H9 (cell line): ENCODE measurements at regions not wholly inside any gene's neighbourhood (a gene's known extent, or its start where the extent isn't known, plus 50 kb on each side); places are given as distances from the start of the nearest gene placed in this dataset.

Source experiments
- DNase-seq: peaks from one replicate; pipeline ENCODE4 v3.0.0-alpha.2; 2017
- H2AFZ ChIP-seq: one replicate; pipeline ENCODE4 v1.6.1; 2013; ENCODE audit warnings: mild to moderate bottlenecking, low read length, control low read depth, moderate library complexity
- H2AK5ac ChIP-seq: 2 replicates; pipeline ENCODE4 v1.6.1; 2013; ENCODE audit warnings: low read length, control low read depth, mixed read lengths; ENCODE audit not compliant: insufficient read length
- H2BK120ac ChIP-seq: one replicate; pipeline ENCODE4 v1.6.1; 2013; ENCODE audit warnings: low read depth, mild to moderate bottlenecking, low read length, control low read depth, inconsistent platforms; ENCODE audit not compliant: poor library complexity, severe bottlenecking
- H2BK12ac ChIP-seq: 2 replicates; pipeline ENCODE4 v1.6.1; 2013; ENCODE audit warnings: low read length, control low read depth, mixed read lengths, low read depth; ENCODE audit not compliant: insufficient read length
- H2BK15ac ChIP-seq: 2 replicates; pipeline ENCODE4 v1.6.1; 2013; ENCODE audit warnings: low read depth, low read length, control low read depth
- H2BK20ac ChIP-seq: one replicate; pipeline ENCODE4 v1.6.1; 2013; ENCODE audit warnings: low read depth, mild to moderate bottlenecking, low read length, control low read depth, inconsistent platforms; ENCODE audit not compliant: poor library complexity, severe bottlenecking
- H2BK5ac ChIP-seq: 2 replicates; pipeline ENCODE4 v1.6.1; 2013; ENCODE audit warnings: low read length, control low read depth, mixed read lengths; ENCODE audit not compliant: insufficient read length
- H3K14ac ChIP-seq: 2 replicates; pipeline ENCODE4 v1.6.1; 2013; ENCODE audit warnings: low read length, control low read depth; ENCODE audit not compliant: insufficient read depth
- H3K18ac ChIP-seq: 2 replicates; pipeline ENCODE4 v1.6.1; 2013; ENCODE audit warnings: low read depth, mild to moderate bottlenecking, mixed read lengths, low read length, control low read depth; ENCODE audit not compliant: insufficient read length
- H3K23ac ChIP-seq: 2 replicates; pipeline ENCODE4 v1.6.1; 2013; ENCODE audit warnings: low read length, control low read depth, mixed read lengths, low read depth; ENCODE audit not compliant: insufficient read length
- H3K23me2 ChIP-seq: 2 replicates; pipeline ENCODE4 v1.6.1; 2013; ENCODE audit warnings: low read depth, mild to moderate bottlenecking, mixed read lengths, low read length, control low read depth; ENCODE audit not compliant: insufficient read length, poor library complexity, severe bottlenecking
- H3K27ac ChIP-seq: 2 replicates; pipeline ENCODE4 v1.5.1; 2013; ENCODE audit warnings: low read length, control low read depth, mixed read lengths, low read depth; ENCODE audit not compliant: insufficient read length
- H3K27me3 ChIP-seq: 2 replicates; pipeline ENCODE4 v1.6.1; 2013; ENCODE audit warnings: low read length, control low read depth, inconsistent platforms; ENCODE audit not compliant: insufficient read depth
- H3K4ac ChIP-seq: 2 replicates; pipeline ENCODE4 v1.6.1; 2013; ENCODE audit warnings: low read depth, mild to moderate bottlenecking, control low read depth, inconsistent platforms, low read length, moderate library complexity
- H3K4me1 ChIP-seq: 2 replicates; pipeline ENCODE4 v1.6.1; 2013; ENCODE audit warnings: low read length, control low read depth, inconsistent platforms; ENCODE audit not compliant: insufficient read depth
- H3K4me2 ChIP-seq: 2 replicates; pipeline ENCODE4 v1.6.1; 2013; ENCODE audit warnings: low read length, control low read depth, mixed read lengths; ENCODE audit not compliant: insufficient read length, insufficient read depth
- H3K56ac ChIP-seq: 2 replicates; pipeline ENCODE4 v1.6.1; 2013; ENCODE audit warnings: low read depth, mild to moderate bottlenecking, mixed read lengths, low read length, control low read depth; ENCODE audit not compliant: insufficient read length
- H3K79me1 ChIP-seq: 2 replicates; pipeline ENCODE4 v1.6.1; 2013; ENCODE audit warnings: low read depth, mild to moderate bottlenecking, moderate library complexity, low read length, control low read depth, inconsistent platforms; ENCODE audit not compliant: insufficient read depth, poor library complexity, severe bottlenecking
- H3K79me2 ChIP-seq: 2 replicates; pipeline ENCODE4 v1.6.1; 2013; ENCODE audit warnings: low read length, control low read depth, inconsistent platforms; ENCODE audit not compliant: insufficient read depth
- H3K9ac ChIP-seq: 2 replicates; pipeline ENCODE4 v1.6.1; 2013; ENCODE audit warnings: low read length, control low read depth, mixed read lengths; ENCODE audit not compliant: insufficient read length; ENCODE audit errors: extremely low read depth
- H3K9me3 ChIP-seq: one replicate; pipeline ENCODE4 v1.6.1; 2013; ENCODE audit warnings: low read depth, low read length, inconsistent platforms; ENCODE audit not compliant: control insufficient read depth
- H3T11ph ChIP-seq: one replicate; pipeline ENCODE4 v1.6.1; 2013; ENCODE audit warnings: mild to moderate bottlenecking, low read length, control low read depth, inconsistent platforms
- H4K20me1 ChIP-seq: one replicate; pipeline ENCODE4 v1.6.1; 2013; ENCODE audit not compliant: control insufficient read depth, insufficient read length, insufficient read depth
- H4K5ac ChIP-seq: 2 replicates; pipeline ENCODE4 v1.6.1; 2013; ENCODE audit warnings: low read depth, mild to moderate bottlenecking, mixed read lengths, low read length, control low read depth; ENCODE audit not compliant: insufficient read length
- H4K8ac ChIP-seq: replicated peaks from 2 replicates; pipeline ENCODE4 v1.6.1; 2013; ENCODE audit warnings: low read length, control low read depth, mixed read lengths, low read depth; ENCODE audit not compliant: insufficient read length
- H4K91ac ChIP-seq: 2 replicates; pipeline ENCODE4 v1.6.1; 2013; ENCODE audit warnings: low read depth, mild to moderate bottlenecking, moderate library complexity, mixed read lengths, low read length, control low read depth; ENCODE audit not compliant: insufficient read length
- H3K27ac Mint-ChIP-seq, 3 experiments: 2 replicates in 2 of 3; 3 replicates in 1 of 3; pipeline ENCODE4 v1.8.0; 2020 to 2021; ENCODE audit warnings: mixed read lengths in 3 of 3, mild to moderate bottlenecking in 1 of 3, moderate library complexity in 1 of 3
- H3K27me3 Mint-ChIP-seq: 2 replicates; pipeline ENCODE4 v1.8.0; 2021; ENCODE audit warnings: low read depth, mild to moderate bottlenecking, moderate library complexity, mixed read lengths
- H3K36me3 Mint-ChIP-seq, 3 experiments: 2 replicates in 2 of 3; 3 replicates in 1 of 3; pipeline ENCODE4 v1.8.0; 2020 to 2021; ENCODE audit warnings: low read depth in 3 of 3, mixed read lengths in 3 of 3; ENCODE audit not compliant: insufficient read depth in 1 of 3
- H3K4me1 Mint-ChIP-seq, 2 experiments: 2 replicates each; pipeline ENCODE4 v1.8.0; 2020; ENCODE audit warnings: mixed read lengths in 2 of 2
- H3K4me3 Mint-ChIP-seq, 2 experiments: 2 replicates in 1 of 2; 3 replicates in 1 of 2; pipeline ENCODE4 v1.8.0; 2020 to 2021; ENCODE audit warnings: mild to moderate bottlenecking in 2 of 2, mixed read lengths in 2 of 2, moderate library complexity in 1 of 2
- H3K9me3 Mint-ChIP-seq, 2 experiments: 2 replicates in 1 of 2; 3 replicates in 1 of 2; pipeline ENCODE4 v1.8.0; 2020; ENCODE audit warnings: mild to moderate bottlenecking in 2 of 2, mixed read lengths in 2 of 2, moderate library complexity in 1 of 2
- CTCF ChIP-seq: fragments of 200-600 bp; sonication (generic); conservative IDR thresholded peaks from 3 replicates; pipeline ENCODE4 v1.8.0; 2021; ENCODE audit warnings: antibody characterized with exemption, mild to moderate bottlenecking
- WGBS: extraction: QIAGEN DNeasy Blood & Tissue Kit; methylation state at CpG from one replicate; pipeline ENCODE4 v1.1.7; 2013; ENCODE audit warnings: missing lambda C conversion rate, low lambda C conversion rate, mixed read lengths; ENCODE audit not compliant: insufficient read length; ENCODE audit errors: extremely low coverage; 5-methylcytosine and 5-hydroxymethylcytosine counted together

DNA sequence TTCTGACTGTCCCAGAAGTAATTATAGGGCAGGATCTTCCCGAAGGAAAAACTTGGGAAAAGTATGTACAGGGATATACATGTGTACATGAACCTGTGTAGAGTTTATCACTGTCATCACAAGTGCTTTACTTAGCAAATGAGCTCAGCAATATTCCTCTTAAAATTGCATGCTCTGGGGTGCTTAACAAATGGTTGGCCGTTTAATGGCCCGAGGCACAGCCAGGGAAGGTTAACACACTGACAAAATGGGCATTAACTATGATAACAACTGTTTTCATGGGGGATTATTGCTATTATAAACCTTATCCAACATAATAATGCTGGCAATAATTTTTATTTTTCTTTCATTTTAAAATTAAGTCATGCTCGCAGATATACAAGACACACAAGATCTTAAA is 459.3 kb downstream of the TUSC7 start:
- no peak for TF ChIP-seq CTCF
- no peak overlapping the region for H2BK12ac ChIP-seq
- H2BK20ac ChIP-seq = no peak overlapping the region
- no peak overlapping the region for H4K8ac ChIP-seq
- H3K36me3 Mint-ChIP-seq = no peaks in the 10 kb centered on the region
- H2AFZ ChIP-seq = no peak overlapping the region
- no peaks in the 10 kb centered on the region for H3K79me2 ChIP-seq
- H3K27me3 ChIP-seq = no peaks in the 10 kb centered on the region
- H4K20me1 ChIP-seq = no peaks in the 10 kb centered on the region
- H4K91ac ChIP-seq = no peak overlapping the region
- no peaks in the 10 kb centered on the region for H3K79me1 ChIP-seq
- H3K9me3 Mint-ChIP-seq = no peaks in the 10 kb centered on the region
- WGBS = no CpG with 5 or more reads among the region's 4 CpGs
- H3K23ac ChIP-seq = no peak overlapping the region
- no peak for DNase-seq
- no peak overlapping the region for H3K18ac ChIP-seq
- H2AK5ac ChIP-seq = no peak overlapping the region
- H3K27ac ChIP-seq = no peak overlapping the region
- H2BK5ac ChIP-seq = no peak overlapping the region
- no peak overlapping the region for H4K5ac ChIP-seq
- H3K56ac ChIP-seq = no peak overlapping the region
- H3K4me2 ChIP-seq = no peak overlapping the region
- no peak overlapping the region for H3K14ac ChIP-seq
- peaks cover 20 to 23% of the 10 kb centered on the region in 2 experiments for H3K4me1 Mint-ChIP-seq
- no peak overlapping the region for H3K4ac ChIP-seq
- no peaks in the 10 kb centered on the region; the same call in 1 of the 2 replicates for H3K4me1 ChIP-seq
- no peaks in the 10 kb centered on the region for H3K23me2 ChIP-seq
- H3K27ac Mint-ChIP-seq = no peak overlapping the region
- no peak overlapping the region for H2BK120ac ChIP-seq
- no peaks in the 10 kb centered on the region for H3K27me3 Mint-ChIP-seq
- H3T11ph ChIP-seq = no peak overlapping the region
- H3K9ac ChIP-seq = no peak overlapping the region
- no peak overlapping the region for H3K4me3 Mint-ChIP-seq
- no peak overlapping the region for H2BK15ac ChIP-seq
- no peaks in the 10 kb centered on the region for H3K9me3 ChIP-seq
